ENCODE measurements at regions not wholly inside any gene's neighbourhood (a gene's known extent, or its start where the extent isn't known, plus 50 kb on each side); places are given as distances from the start of the nearest gene placed in this dataset.

GRCh38 chr14:26217778-26218177, 380.1 kb downstream of the NOVA1 start:
- no peak for TF ChIP-seq CTCF (IDR thresholded peaks at IDR 0.05)
- no peak for TF ChIP-seq POLR2A (IDR thresholded peaks at IDR 0.05)
